ENCODE measurements at regions not wholly inside any gene's neighbourhood (a gene's known extent, or its start where the extent isn't known, plus 50 kb on each side); places are given as distances from the start of the nearest gene placed in this dataset.
A peak's percentile ranks its signal among the peaks of the same experiment; 100 is the strongest.

DNA sequence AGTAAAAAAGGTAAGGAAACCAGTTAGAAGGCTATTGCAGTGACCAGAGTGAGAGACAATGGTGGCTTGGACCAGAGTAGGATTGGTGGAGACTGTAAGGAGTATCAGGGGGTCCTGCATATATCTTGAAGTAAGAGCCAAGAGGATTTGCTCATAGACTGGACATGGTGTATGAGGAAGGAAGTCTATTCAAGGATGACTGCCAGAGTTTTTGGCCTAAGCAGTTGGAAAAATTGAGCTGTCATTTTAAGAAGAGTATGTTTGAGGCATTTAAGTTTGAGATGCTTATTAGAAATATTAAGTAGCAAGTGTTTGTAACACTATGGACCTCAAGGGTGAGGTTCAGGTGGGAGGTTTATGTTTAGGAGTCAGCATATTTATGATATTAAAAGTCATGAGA is 596.6 kb downstream of the METTL15 start:
- TF ChIP-seq, protein P1, sequence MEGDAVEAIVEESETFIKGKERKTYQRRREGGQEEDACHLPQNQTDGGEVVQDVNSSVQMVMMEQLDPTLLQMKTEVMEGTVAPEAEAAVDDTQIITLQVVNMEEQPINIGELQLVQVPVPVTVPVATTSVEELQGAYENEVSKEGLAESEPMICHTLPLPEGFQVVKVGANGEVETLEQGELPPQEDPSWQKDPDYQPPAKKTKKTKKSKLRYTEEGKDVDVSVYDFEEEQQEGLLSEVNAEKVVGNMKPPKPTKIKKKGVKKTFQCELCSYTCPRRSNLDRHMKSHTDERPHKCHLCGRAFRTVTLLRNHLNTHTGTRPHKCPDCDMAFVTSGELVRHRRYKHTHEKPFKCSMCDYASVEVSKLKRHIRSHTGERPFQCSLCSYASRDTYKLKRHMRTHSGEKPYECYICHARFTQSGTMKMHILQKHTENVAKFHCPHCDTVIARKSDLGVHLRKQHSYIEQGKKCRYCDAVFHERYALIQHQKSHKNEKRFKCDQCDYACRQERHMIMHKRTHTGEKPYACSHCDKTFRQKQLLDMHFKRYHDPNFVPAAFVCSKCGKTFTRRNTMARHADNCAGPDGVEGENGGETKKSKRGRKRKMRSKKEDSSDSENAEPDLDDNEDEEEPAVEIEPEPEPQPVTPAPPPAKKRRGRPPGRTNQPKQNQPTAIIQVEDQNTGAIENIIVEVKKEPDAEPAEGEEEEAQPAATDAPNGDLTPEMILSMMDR (conservative IDR thresholded peaks at IDR 0.05; ENCODE audit: low read depth, low read length), result no peak
- no peak overlapping the region for H3K4me3 ChIP-seq (ENCODE audit: low read depth, low read length)
- no peak for DNase-seq (ENCODE audit: low read depth)

DNA sequence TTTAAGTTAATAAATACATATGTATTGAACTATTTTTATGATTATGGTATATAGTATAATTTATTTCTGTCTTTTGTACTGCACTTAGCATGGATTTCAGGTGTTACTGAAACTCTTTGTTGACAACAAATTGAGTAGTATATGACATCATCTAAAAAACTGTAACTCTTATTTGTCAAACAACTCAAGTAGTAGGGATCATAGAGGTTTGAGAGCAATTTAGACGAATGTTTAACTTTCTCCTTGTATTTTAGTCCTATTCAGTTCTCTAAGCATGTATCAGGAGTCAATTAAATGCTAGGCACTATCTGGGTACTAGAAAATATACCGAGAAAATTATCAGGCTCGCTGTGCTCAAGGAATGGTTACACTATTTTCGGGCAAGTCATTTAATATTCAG is 595.2 kb downstream of the METTL15 start:
- no peak for DNase-seq (ENCODE audit: low read depth)
- H3K4me3 ChIP-seq (ENCODE audit: low read depth, low read length), result no peak overlapping the region
- TF ChIP-seq, protein P1 (conservative IDR thresholded peaks at IDR 0.05; ENCODE audit: low read depth, low read length), result no peak

DNA sequence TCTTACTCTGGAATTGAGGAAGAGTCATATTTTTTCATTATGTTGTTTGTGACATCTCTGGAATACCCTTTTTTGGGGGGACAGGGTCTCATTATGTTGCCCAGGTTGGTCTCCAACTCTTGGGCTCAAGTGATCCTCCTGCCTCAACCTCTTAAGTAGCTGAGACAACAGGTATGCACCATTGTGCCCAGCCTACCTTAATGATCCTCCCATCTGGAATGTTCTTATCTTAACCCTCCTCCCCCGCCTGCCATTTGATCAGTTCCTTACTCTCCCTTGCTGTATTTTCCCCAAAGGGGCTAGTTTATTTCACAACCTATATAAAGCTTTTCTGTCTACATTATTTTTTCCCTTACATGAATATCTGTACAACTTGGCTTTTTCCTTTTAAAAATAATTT is 594.7 kb downstream of the METTL15 start:
- DNase-seq (ENCODE audit: low read depth), result no peak
- TF ChIP-seq, protein P1 (conservative IDR thresholded peaks at IDR 0.05; ENCODE audit: low read depth, low read length), result no peak
- H3K4me3 ChIP-seq (ENCODE audit: low read depth, low read length), result no peak overlapping the region

DNA sequence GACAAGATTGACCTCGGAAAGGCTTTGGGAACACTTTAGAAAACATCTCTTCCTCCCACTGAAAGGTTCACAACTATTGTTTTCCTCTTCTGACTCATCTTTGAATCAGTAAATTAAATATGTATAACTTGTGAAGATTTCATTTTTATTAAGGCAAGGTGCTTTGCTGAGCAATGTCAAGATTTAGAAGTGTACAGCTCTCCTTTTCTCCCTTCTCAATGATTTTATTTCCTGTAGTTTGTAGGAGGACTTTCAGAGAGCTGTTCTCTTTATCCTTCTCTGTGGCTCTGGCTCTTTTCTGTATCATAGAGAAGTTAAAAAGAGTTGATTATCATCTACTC is 594.2 kb downstream of the METTL15 start:
- TF ChIP-seq, protein P1 (conservative IDR thresholded peaks at IDR 0.05; ENCODE audit: low read depth, low read length), result no peak

DNA sequence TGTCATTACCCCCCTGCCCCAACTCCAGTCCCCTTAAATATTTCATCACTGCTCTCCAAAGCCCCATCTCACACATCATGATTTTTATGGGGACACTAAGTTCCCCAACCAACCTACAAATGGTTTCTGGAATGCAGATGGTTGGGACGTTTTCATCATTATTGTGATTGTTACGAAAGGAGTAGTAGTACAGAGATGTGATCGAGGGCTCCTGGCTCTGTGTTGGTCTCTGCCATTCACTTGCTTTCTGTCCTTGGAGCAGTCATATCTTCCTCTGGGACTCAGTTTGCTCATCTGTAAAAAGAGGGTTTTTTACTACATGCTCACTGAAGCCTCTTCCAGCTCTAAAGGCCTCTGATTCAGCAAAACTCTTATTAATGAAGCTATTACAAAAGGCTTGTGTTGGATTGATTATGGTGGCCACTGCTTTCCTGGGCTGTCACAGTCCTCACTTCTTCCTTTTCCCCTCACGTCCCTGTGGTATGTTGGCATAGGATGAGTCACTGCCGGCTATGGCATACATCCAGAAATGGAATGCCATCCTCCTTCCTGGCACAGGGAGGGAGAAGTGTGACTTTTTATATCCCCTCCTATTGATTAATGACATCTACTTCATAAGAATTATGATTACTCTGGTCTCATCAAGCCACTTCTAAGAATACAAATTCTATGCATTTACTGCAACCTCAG is 593.7 kb downstream of the METTL15 start:
- H3K4me3 ChIP-seq (ENCODE audit: low read depth, low read length), result no peak overlapping the region
- TF ChIP-seq, protein P1 (conservative IDR thresholded peaks at IDR 0.05; ENCODE audit: low read depth, low read length), result no peak
- peak; percentile 33 for DNase-seq (ENCODE audit: low read depth)

More for the DNA sequence above, 594.2 kb downstream of the METTL15 start:
- H3K4me3 ChIP-seq (ENCODE audit: low read depth, low read length), result no peak overlapping the region
- no peak for DNase-seq (ENCODE audit: low read depth)

DNA sequence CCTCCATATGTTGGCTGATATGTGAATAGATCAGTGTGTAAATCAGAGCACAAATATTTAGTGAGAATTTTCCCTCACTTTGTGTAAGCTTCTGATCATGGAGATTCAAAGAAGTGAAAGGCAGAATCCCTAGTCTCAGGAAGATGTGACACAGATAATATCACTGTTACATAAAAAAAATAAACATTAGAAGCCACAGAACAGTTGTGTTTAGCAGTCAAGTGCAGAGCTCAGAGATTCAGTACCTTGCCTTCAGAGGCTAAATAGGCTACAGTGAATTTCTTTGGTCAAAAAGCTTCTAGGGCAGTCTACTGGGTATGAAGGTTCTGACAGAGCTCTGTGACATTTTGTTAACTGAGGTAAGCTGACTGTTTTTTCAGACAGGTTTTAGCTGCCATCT is 591.5 kb downstream of the METTL15 start:
- H3K4me3 ChIP-seq (ENCODE audit: low read depth, low read length), result no peak overlapping the region
- no peak for DNase-seq (ENCODE audit: low read depth)
- TF ChIP-seq, protein P1 (conservative IDR thresholded peaks at IDR 0.05; ENCODE audit: low read depth, low read length), result no peak

Data from epithelial cell of proximal tubule (primary cell).